Hepatocyte (in vitro differentiated cells): ENCODE measurements at regions not wholly inside any gene's neighbourhood (a gene's known extent, or its start where the extent isn't known, plus 50 kb on each side); places are given as distances from the start of the nearest gene placed in this dataset.

ENCODE experiments used
- EZH2 ChIP-seq: fragments of 200-600 bp; sonication (generic); IDR thresholded peaks from 2 replicates; pipeline ENCODE4 v1.6.1; 2016; ENCODE audit warnings: antibody characterized with exemption, mild to moderate bottlenecking, borderline replicate concordance
- TF ChIP-seq, protein P1 (sequence below): fragments of 200-600 bp; sonication (generic); IDR thresholded peaks from 2 replicates; pipeline ENCODE4 v1.5.1; 2016; ENCODE audit warnings: antibody characterized with exemption, mild to moderate bottlenecking; ENCODE audit not compliant: poor library complexity

GRCh38 chr2:184363213-184363612 lies 235.1 kb upstream of the ZNF804A start:
- no peak for TF ChIP-seq EZH2
- TF ChIP-seq, protein P1, sequence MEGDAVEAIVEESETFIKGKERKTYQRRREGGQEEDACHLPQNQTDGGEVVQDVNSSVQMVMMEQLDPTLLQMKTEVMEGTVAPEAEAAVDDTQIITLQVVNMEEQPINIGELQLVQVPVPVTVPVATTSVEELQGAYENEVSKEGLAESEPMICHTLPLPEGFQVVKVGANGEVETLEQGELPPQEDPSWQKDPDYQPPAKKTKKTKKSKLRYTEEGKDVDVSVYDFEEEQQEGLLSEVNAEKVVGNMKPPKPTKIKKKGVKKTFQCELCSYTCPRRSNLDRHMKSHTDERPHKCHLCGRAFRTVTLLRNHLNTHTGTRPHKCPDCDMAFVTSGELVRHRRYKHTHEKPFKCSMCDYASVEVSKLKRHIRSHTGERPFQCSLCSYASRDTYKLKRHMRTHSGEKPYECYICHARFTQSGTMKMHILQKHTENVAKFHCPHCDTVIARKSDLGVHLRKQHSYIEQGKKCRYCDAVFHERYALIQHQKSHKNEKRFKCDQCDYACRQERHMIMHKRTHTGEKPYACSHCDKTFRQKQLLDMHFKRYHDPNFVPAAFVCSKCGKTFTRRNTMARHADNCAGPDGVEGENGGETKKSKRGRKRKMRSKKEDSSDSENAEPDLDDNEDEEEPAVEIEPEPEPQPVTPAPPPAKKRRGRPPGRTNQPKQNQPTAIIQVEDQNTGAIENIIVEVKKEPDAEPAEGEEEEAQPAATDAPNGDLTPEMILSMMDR: no peak
